H1 (cell line): ENCODE measurements at regions not wholly inside any gene's neighbourhood (a gene's known extent, or its start where the extent isn't known, plus 50 kb on each side); places are given as distances from the start of the nearest gene placed in this dataset.

Experiments used
- CTCF ChIA-PET: fragments of 300-600 bp; sonication (Branson Sonifier 250); formaldehyde crosslinking; loops from one replicate; lab custom pipeline; 2021; ENCODE audit not compliant: partially characterized antibody; lab: Charles Lee
- POLR2A ChIA-PET: fragments of 300-600 bp; sonication (Branson Sonifier 250); formaldehyde crosslinking; loops from one replicate; lab custom pipeline; 2021; ENCODE audit warnings: inconsistent platforms; ENCODE audit not compliant: partially characterized antibody; lab: Charles Lee
- DNase-seq, 2 experiments: peaks; one replicate each; pipeline versions ENCODE4 v3.0.0 to v3.0.0-alpha.2; 2010 to 2022; ENCODE audit warnings: low spot score in 2 of 2, low read depth in 1 of 2, mixed read lengths in 1 of 2
- FAIRE-seq: peaks from 2 replicates; lab custom pipeline; 2011; peaks lifted over from hg19 to GRCh38; lab: Jason Lieb, UNC
- H2AFZ ChIP-seq: 2 replicates; pipeline ENCODE4 v1.8.1; 2012; ENCODE audit warnings: low read length, inconsistent platforms
- H2AK5ac ChIP-seq: 2 replicates; pipeline ENCODE4 v1.6.1; 2013; ENCODE audit warnings: low read depth, low read length
- H2BK120ac ChIP-seq: replicated peaks from 2 replicates; pipeline ENCODE3; 2013; ENCODE audit warnings: low read depth, low read length, inconsistent platforms
- H2BK12ac ChIP-seq: 2 replicates; pipeline ENCODE4 v1.6.1; 2013; ENCODE audit warnings: low read depth, low read length
- H2BK15ac ChIP-seq: 2 replicates; pipeline ENCODE4 v1.6.1; 2013; ENCODE audit warnings: low read length
- H2BK20ac ChIP-seq: 2 replicates; pipeline ENCODE4 v1.6.1; 2013; ENCODE audit warnings: low read length
- H2BK5ac ChIP-seq: 2 replicates; pipeline ENCODE4 v1.6.1; 2013; ENCODE audit warnings: low read depth, low read length
- H3K14ac ChIP-seq: 2 replicates; pipeline ENCODE4 v1.6.1; 2013; ENCODE audit warnings: inconsistent platforms; ENCODE audit not compliant: insufficient read length
- H3K18ac ChIP-seq: 2 replicates; pipeline ENCODE4 v1.6.1; 2013; ENCODE audit warnings: low read length; ENCODE audit errors: extremely low read depth
- H3K23ac ChIP-seq: 2 replicates; pipeline ENCODE4 v1.6.1; 2013; ENCODE audit warnings: inconsistent platforms; ENCODE audit not compliant: insufficient read length
- H3K23me2 ChIP-seq: 2 replicates; pipeline ENCODE4 v1.6.1; 2013; ENCODE audit warnings: low read depth, low read length
- H3K27ac ChIP-seq: 2 replicates; pipeline ENCODE4 v1.6.1; 2011; ENCODE audit warnings: low read depth, low read length, inconsistent platforms
- H3K27me3 ChIP-seq, 4 experiments: replicated peaks in 1 of 4; 1 replicate in 1 of 4; 2 replicates in 3 of 4; pipeline versions ENCODE4 v1.6.1 to v1.8.1; 2011 to 2013; ENCODE audit warnings: low read length in 3 of 4, mild to moderate bottlenecking in 3 of 4, inconsistent platforms in 2 of 4, mixed read lengths in 2 of 4, moderate library complexity in 1 of 4; ENCODE audit not compliant: control insufficient read depth in 3 of 4, insufficient read depth in 3 of 4; ENCODE audit errors: extremely low read depth in 1 of 4
- H3K36me3 ChIP-seq, 4 experiments: 2 replicates each; pipeline versions ENCODE4 v1.6.1 to v1.8.1; 2011 to 2013; ENCODE audit warnings: mild to moderate bottlenecking in 4 of 4, low read length in 3 of 4, moderate library complexity in 2 of 4, control low read depth in 1 of 4, inconsistent platforms in 1 of 4; ENCODE audit not compliant: insufficient read depth in 4 of 4, control insufficient read depth in 2 of 4
- H3K4ac ChIP-seq: replicated peaks from 2 replicates; pipeline ENCODE3; 2013; ENCODE audit warnings: low read length, low read depth, mixed read lengths, inconsistent platforms; ENCODE audit not compliant: insufficient read length
- H3K4me1 ChIP-seq, 4 experiments: replicated peaks in 1 of 4; 1 replicate in 1 of 4; 2 replicates in 3 of 4; pipeline versions ENCODE4 v1.6.1 to v1.8.1; 2011 to 2013; ENCODE audit warnings: low read length in 3 of 4, inconsistent platforms in 2 of 4, mixed read lengths in 1 of 4; ENCODE audit not compliant: insufficient read depth in 4 of 4, control insufficient read depth in 3 of 4
- H3K4me2 ChIP-seq, 2 experiments: 2 replicates each; pipeline versions ENCODE4 v1.6.1 to v1.8.1; 2011 to 2013; ENCODE audit warnings: low read depth in 2 of 2, low read length in 2 of 2, control low read depth in 1 of 2, inconsistent platforms in 1 of 2, mild to moderate bottlenecking in 1 of 2; ENCODE audit not compliant: insufficient read depth in 1 of 2
- H3K4me3 ChIP-seq, 4 experiments: fragments of 200-600, 300-600 bp in 1 of 4; sonication (generic), shearing (Covaris generic), sonication (Bioruptor Twin) in 1 of 4; 2 replicates each; pipeline versions ENCODE4 v1.5.1 to v1.8.1; 2011 to 2016; ENCODE audit warnings: low read length in 4 of 4, low read depth in 3 of 4, control low read depth in 2 of 4, inconsistent platforms in 2 of 4, mild to moderate bottlenecking in 2 of 4, mixed read lengths in 1 of 4, moderate library complexity in 1 of 4; ENCODE audit not compliant: insufficient read depth in 2 of 4; ENCODE audit errors: extremely low read depth in 1 of 4
- H3K56ac ChIP-seq: replicated peaks from 2 replicates; pipeline ENCODE3; 2013; ENCODE audit warnings: low read depth, mild to moderate bottlenecking, mixed read lengths, low read length, inconsistent platforms; ENCODE audit not compliant: insufficient read length
- H3K79me1 ChIP-seq: 2 replicates; pipeline ENCODE4 v1.6.1; 2013; ENCODE audit warnings: low read depth, low read length, control low read depth
- H3K79me2 ChIP-seq, 2 experiments: 2 replicates each; pipeline versions ENCODE4 v1.6.1 to v1.8.1; 2012 to 2013; ENCODE audit warnings: low read length in 2 of 2, mild to moderate bottlenecking in 2 of 2, inconsistent platforms in 1 of 2; ENCODE audit not compliant: insufficient read depth in 2 of 2, control insufficient read depth in 1 of 2
- H3K9ac ChIP-seq, 4 experiments: replicated peaks in 1 of 4; 1 replicate in 1 of 4; 2 replicates in 3 of 4; pipeline versions ENCODE4 v1.6.1 to v1.8.1; 2011 to 2013; ENCODE audit warnings: low read depth in 3 of 4, low read length in 3 of 4, control low read depth in 2 of 4, mild to moderate bottlenecking in 2 of 4, moderate library complexity in 2 of 4, inconsistent platforms in 1 of 4; ENCODE audit errors: extremely low read depth in 1 of 4
- H3K9me3 ChIP-seq, 2 experiments: 2 replicates each; pipeline versions ENCODE4 v1.6.1 to v1.8.1; 2012 to 2013; ENCODE audit warnings: mild to moderate bottlenecking in 2 of 2, moderate library complexity in 2 of 2, control low read depth in 1 of 2, inconsistent platforms in 1 of 2, low read depth in 1 of 2, low read length in 1 of 2, mixed read lengths in 1 of 2; ENCODE audit not compliant: insufficient read depth in 2 of 2
- H4K20me1 ChIP-seq, 2 experiments: replicated peaks in 1 of 2; 2 replicates each; pipeline versions ENCODE3 to v1.8.1; 2011 to 2013; ENCODE audit warnings: inconsistent platforms in 2 of 2, low read length in 2 of 2, mild to moderate bottlenecking in 1 of 2; ENCODE audit not compliant: insufficient read depth in 2 of 2, control insufficient read depth in 1 of 2
- H4K5ac ChIP-seq: 2 replicates; pipeline ENCODE4 v1.6.1; 2013; ENCODE audit warnings: low read length, low read depth, mixed read lengths, inconsistent platforms; ENCODE audit not compliant: insufficient read length
- H4K8ac ChIP-seq: 2 replicates; pipeline ENCODE4 v1.8.0; 2013; ENCODE audit warnings: mild to moderate bottlenecking, moderate library complexity, low read length, inconsistent platforms; ENCODE audit not compliant: insufficient read depth; ENCODE audit errors: extremely low read depth
- H4K91ac ChIP-seq: replicated peaks from 2 replicates; pipeline ENCODE3; 2013; ENCODE audit warnings: low read length, mixed read lengths, inconsistent platforms; ENCODE audit not compliant: insufficient read length
- CTCF ChIP-seq, 3 experiments: IDR thresholded peaks; 1 replicate in 2 of 3; 2 replicates in 1 of 3; pipeline versions ENCODE4 v1.5.1 to v1.6.1; 2011; ENCODE audit warnings: low read length in 3 of 3, mild to moderate bottlenecking in 3 of 3, inconsistent platforms in 2 of 3, low read depth in 1 of 3, moderate library complexity in 1 of 3; ENCODE audit not compliant: insufficient read depth in 1 of 3; ENCODE audit errors: control extremely low read depth in 1 of 3
- POLR2A ChIP-seq, 2 experiments: IDR thresholded peaks; 1 replicate in 1 of 2; 2 replicates in 1 of 2; pipeline ENCODE4 v1.6.1; 2011; ENCODE audit warnings: low read depth in 2 of 2, low read length in 2 of 2, mild to moderate bottlenecking in 2 of 2; ENCODE audit errors: control extremely low read depth in 1 of 2
- WGBS, 2 experiments: shearing (Covaris generic) in 1 of 2; methylation state at CpG; one replicate each; pipeline versions ENCODE4 v1.1.6 to v1.1.7; 2013 to 2015; ENCODE audit warnings: low lambda C conversion rate in 2 of 2, mixed read lengths in 2 of 2, inconsistent platforms in 1 of 2, low coverage in 1 of 2, missing lambda C conversion rate in 1 of 2; ENCODE audit not compliant: insufficient replicate concordance in 2 of 2, insufficient coverage in 1 of 2, insufficient read length in 1 of 2; ENCODE audit errors: extremely low coverage in 1 of 2, missing lambda C conversion rate in 1 of 2; 5-methylcytosine and 5-hydroxymethylcytosine counted together

DNA sequence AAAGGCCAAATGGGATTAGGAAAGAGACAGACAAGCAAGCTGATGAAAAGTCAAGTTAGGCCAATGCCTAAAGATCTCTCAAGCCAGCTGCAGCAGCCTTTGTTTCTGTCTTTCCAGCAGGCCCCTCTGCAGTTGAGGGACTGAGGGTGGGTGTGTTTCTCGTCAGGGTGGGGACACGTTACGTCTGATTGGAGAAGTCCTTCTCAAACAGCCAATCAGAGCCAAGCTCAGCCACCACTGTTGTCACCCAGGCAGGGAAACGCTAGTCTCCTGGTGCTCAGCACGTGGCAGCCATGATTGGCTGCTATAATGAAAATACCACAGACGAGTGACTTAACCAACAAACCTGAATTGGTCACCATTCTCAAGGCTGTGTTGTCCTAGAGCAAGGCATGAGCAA is 177.1 kb upstream of the LCORL start:
- H3K4me3 ChIP-seq = no peak overlapping the region
- CTCF ChIA-PET = no interaction called here

More for the DNA sequence above, 177.1 kb upstream of the LCORL start:
- no peak overlapping the region for H2AFZ ChIP-seq
- H4K5ac ChIP-seq = no peak overlapping the region
- no peak overlapping the region for H2AK5ac ChIP-seq
- H3K36me3 ChIP-seq = no peaks in the 10 kb centered on the region; a peak in 2 of 8 replicates
- no peak overlapping the region for H2BK120ac ChIP-seq
- no peaks in the 10 kb centered on the region for H3K79me2 ChIP-seq
- H2BK15ac ChIP-seq = no peak overlapping the region
- H2BK5ac ChIP-seq = no peak overlapping the region
- H3K56ac ChIP-seq = no peak overlapping the region
- H4K91ac ChIP-seq = no peak overlapping the region
- H3K18ac ChIP-seq = no peak overlapping the region
- H2BK12ac ChIP-seq = no peak overlapping the region
- H2BK20ac ChIP-seq = no peak overlapping the region
- no peak for FAIRE-seq
- no peak overlapping the region for H3K9ac ChIP-seq
- H4K20me1 ChIP-seq = no peaks in the 10 kb centered on the region
- DNase-seq = no peak
- POLR2A ChIA-PET = no interaction called here
- peaks cover 62 to 78% of the 10 kb centered on the region in 2 experiments for H3K9me3 ChIP-seq
- no peak overlapping the region for H3K14ac ChIP-seq
- no peak overlapping the region for H4K8ac ChIP-seq
- H3K27me3 ChIP-seq = no peaks in the 10 kb centered on the region
- WGBS, 2 experiments = 76% methylated on average over 6 of the region's 6 CpGs; no CpG with 5 or more reads in 1 of the 2 experiments
- no peaks in the 10 kb centered on the region for H3K79me1 ChIP-seq
- H3K4me1 ChIP-seq = no peaks in the 10 kb centered on the region
- no peak overlapping the region for H3K27ac ChIP-seq
- H3K4ac ChIP-seq = no peak overlapping the region
- no peaks in the 10 kb centered on the region for H3K23me2 ChIP-seq
- H3K23ac ChIP-seq = no peak overlapping the region
- H3K4me2 ChIP-seq = no peak overlapping the region
- TF ChIP-seq CTCF (IDR thresholded peaks at IDR 0.05; ENCODE audit: control extremely low read depth in 1 of 3, insufficient read depth in 1 of 3, low read depth in 1 of 3, low read length in 3 of 3) (no peak), POLR2A (IDR thresholded peaks at IDR 0.05; ENCODE audit: control extremely low read depth in 1 of 2, low read depth in 2 of 2, low read length in 2 of 2) (no peak)
